ENCODE measurements at regions not wholly inside any gene's neighbourhood (a gene's known extent, or its start where the extent isn't known, plus 50 kb on each side); places are given as distances from the start of the nearest gene placed in this dataset.

GRCh38 chr3:176359211-176359610, 838.1 kb downstream of the TBL1XR1 start:
- H3K27me3 ChIP-seq (ENCODE audit: control insufficient read depth in 1 of 2, insufficient read depth in 2 of 2, low read length in 2 of 2): no peaks in the 10 kb centered on the region
- no peak overlapping the region for H3K4me3 ChIP-seq (replicated peaks in 1 of 3; ENCODE audit: insufficient read depth in 1 of 3, low read depth in 2 of 3, low read length in 3 of 3)
- no peak for DNase-seq (ENCODE audit: low spot score)
- H3K27ac ChIP-seq (ENCODE audit: extremely low read length, insufficient read depth, low read length): no peak overlapping the region
- H3K36me3 ChIP-seq (replicated peaks in 1 of 2; ENCODE audit: control insufficient read depth in 1 of 2, insufficient read depth in 2 of 2, low read length in 2 of 2): no peaks in the 10 kb centered on the region
- no TSS peak for BruUV-seq (replicated peaks)
- no peak overlapping the region for H2AFZ ChIP-seq (ENCODE audit: low read length)
- no peak overlapping the region for H3K4me2 ChIP-seq (ENCODE audit: low read depth, low read length)
- no peaks in the 10 kb centered on the region for H3K4me1 ChIP-seq (ENCODE audit: insufficient read depth, low read length)
- no peak for FAIRE-seq
- intact Hi-C loops (cut with micrococcal nuclease; ENCODE audit: unreplicated experiment) (no loop called here), in situ Hi-C loops (cut with HindIII; ENCODE audit: extremely low pct_ligation_motif_present, low pct_unique_long_range_greater_than_20kb) (no loop called here)
- WGBS (ENCODE audit: low lambda C conversion rate): 13% methylated on average over 3 of the region's 3 CpGs
- no peak overlapping the region for H3K9ac ChIP-seq (ENCODE audit: insufficient read depth, low read depth, low read length)
- H3K79me2 ChIP-seq (ENCODE audit: insufficient read depth, low read length): no peaks in the 10 kb centered on the region
- H3K9me3 ChIP-seq (ENCODE audit: low read length): peaks cover 45% of the 10 kb centered on the region
- H4K20me1 ChIP-seq (ENCODE audit: insufficient read depth, low read length): no peaks in the 10 kb centered on the region
- no peak for ATAC-seq
- ChIA-PET CTCF (ENCODE audit: low intra/inter-chr PET ratio, low total read pairs) (no interaction called here), POLR2A (no interaction called here)
- TF ChIP-seq HOXA3 (CRISPR knock-in tag; IDR thresholded peaks at IDR 0.05) (no peak), ZBTB7A (CRISPR knock-in tag; IDR thresholded peaks at IDR 0.05) (no peak), ZNF331 (CRISPR knock-in tag; IDR thresholded peaks at IDR 0.05) (no peak), ZBTB43 (CRISPR knock-in tag; conservative IDR thresholded peaks at IDR 0.05) (no peak), DZIP1 (CRISPR knock-in tag; IDR thresholded peaks at IDR 0.05) (no peak), ZNF782 (CRISPR knock-in tag; IDR thresholded peaks at IDR 0.05; ENCODE audit: borderline replicate concordance) (no peak), ATRX (CRISPR knock-in tag; IDR thresholded peaks at IDR 0.05; ENCODE audit: borderline replicate concordance) (no peak), GPN1 (CRISPR knock-in tag; IDR thresholded peaks at IDR 0.05; ENCODE audit: borderline replicate concordance) (no peak), HOXA7 (CRISPR knock-in tag; IDR thresholded peaks at IDR 0.05) (no peak), RELA (CRISPR knock-in tag; IDR thresholded peaks at IDR 0.05) (no peak), REPIN1 (CRISPR knock-in tag; IDR thresholded peaks at IDR 0.05; ENCODE audit: borderline replicate concordance, low read depth) (no peak), ZNF609 (CRISPR knock-in tag; IDR thresholded peaks at IDR 0.05; ENCODE audit: borderline replicate concordance) (no peak)
